ENCODE measurements at regions not wholly inside any gene's neighbourhood (a gene's known extent, or its start where the extent isn't known, plus 50 kb on each side); places are given as distances from the start of the nearest gene placed in this dataset.
"Not testable (repeated sequence)": the region's sequence is repeated elsewhere in the genome, so short reads cannot be mapped to it uniquely, and the experiment has no call there.

DNA sequence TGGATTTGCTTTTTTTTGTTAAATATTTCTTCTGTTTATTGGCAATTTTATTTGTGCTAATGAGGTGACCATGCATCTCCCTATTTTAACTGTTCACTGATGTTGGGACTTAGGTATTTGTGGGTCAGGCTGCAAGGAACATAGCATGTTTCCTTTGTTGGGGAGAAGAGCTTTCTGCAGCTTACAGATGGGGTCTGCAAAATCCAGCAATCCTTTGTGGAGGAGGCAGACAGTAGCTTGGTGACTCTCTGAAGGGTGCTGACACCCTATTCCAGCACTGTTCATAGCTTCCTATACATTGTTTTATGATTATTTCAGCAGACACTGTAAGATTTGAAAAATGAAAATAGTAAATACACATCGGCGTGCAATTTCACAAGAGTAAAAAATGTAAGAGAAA, 491.7 kb downstream of the RAPGEF2 start:
- no peaks in the 10 kb centered on the region for H3K36me3 ChIP-seq (ENCODE audit: control insufficient read depth in 2 of 2, insufficient read depth in 2 of 2, low read length in 2 of 2)
- H3K27ac ChIP-seq (ENCODE audit: low read length) = no peak overlapping the region
- no peaks in the 10 kb centered on the region for H3K4me1 ChIP-seq (ENCODE audit: control insufficient read depth, insufficient read depth, low read length)
- H3K9ac ChIP-seq (ENCODE audit: low read length in 2 of 2) = no peak overlapping the region
- H3K27me3 ChIP-seq (ENCODE audit: control insufficient read depth in 1 of 2, insufficient read depth in 2 of 2, low read length in 2 of 2) = no peaks in the 10 kb centered on the region
- no peak overlapping the region for H3K4me3 ChIP-seq (ENCODE audit: low read length in 2 of 2)
- H3K9me3 ChIP-seq (ENCODE audit: control insufficient read depth in 2 of 2, low read length in 2 of 2) = no peaks in the 10 kb centered on the region

DNA sequence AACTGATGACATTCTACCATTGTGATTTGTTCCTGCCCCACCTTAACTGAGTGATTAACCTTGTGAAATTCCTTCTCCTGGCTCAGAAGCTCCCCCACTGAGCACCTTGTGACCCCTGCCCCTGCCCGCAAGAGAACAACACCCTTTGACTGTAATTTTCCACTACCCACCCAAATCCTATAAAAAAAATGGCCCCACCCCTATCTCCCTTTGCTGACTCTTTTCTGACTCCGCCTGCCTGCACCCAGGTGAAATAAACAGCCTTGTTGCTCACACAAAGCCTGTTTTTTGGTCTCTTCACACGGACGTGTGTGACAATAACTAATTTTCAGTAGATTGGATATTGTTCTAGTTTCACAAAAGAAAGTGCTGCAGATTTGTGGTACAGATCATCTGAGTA, 492.2 kb downstream of the RAPGEF2 start:
- not testable (repeated sequence) for H3K27me3 ChIP-seq (ENCODE audit: control insufficient read depth in 1 of 2, insufficient read depth in 2 of 2, low read length in 2 of 2); H3K9ac ChIP-seq (ENCODE audit: low read length in 2 of 2); H3K4me3 ChIP-seq (ENCODE audit: low read length in 2 of 2); H3K36me3 ChIP-seq (ENCODE audit: control insufficient read depth in 2 of 2, insufficient read depth in 2 of 2, low read length in 2 of 2); H3K4me1 ChIP-seq (ENCODE audit: control insufficient read depth, insufficient read depth, low read length); H3K27ac ChIP-seq (ENCODE audit: low read length); H3K9me3 ChIP-seq (ENCODE audit: control insufficient read depth in 2 of 2, low read length in 2 of 2)

DNA sequence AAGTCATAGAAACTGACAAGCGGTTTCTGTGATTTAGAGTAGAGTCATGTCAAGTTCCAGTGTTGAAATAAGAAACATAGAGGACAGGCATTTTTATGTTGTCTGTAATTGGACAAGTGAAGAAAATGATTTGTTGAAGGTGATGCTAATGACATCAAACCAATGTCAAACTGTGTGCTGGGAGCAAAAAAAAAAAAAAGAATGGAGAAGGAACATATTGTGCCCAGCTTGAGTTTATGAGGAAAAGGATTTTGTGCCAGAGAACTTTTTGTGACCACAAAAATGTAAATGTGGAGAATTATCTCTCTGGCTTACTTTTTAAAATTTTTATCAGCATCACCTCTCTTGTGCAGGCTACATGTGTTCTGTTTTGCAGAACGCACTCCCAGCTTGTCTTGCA, 495.7 kb downstream of the RAPGEF2 start:
- Histone ChIP-seq H3K4me3 (ENCODE audit: low read length in 2 of 2) (no peak overlapping the region), H3K9ac (ENCODE audit: low read length in 2 of 2) (no peak overlapping the region), H3K9me3 (ENCODE audit: control insufficient read depth in 2 of 2, low read length in 2 of 2) (no peaks in the 10 kb centered on the region), H3K36me3 (ENCODE audit: control insufficient read depth in 2 of 2, insufficient read depth in 2 of 2, low read length in 2 of 2) (no peaks in the 10 kb centered on the region), H3K27ac (ENCODE audit: low read length) (no peak overlapping the region), H3K4me1 (ENCODE audit: control insufficient read depth, insufficient read depth, low read length) (no peaks in the 10 kb centered on the region), H3K27me3 (ENCODE audit: control insufficient read depth in 1 of 2, insufficient read depth in 2 of 2, low read length in 2 of 2) (no peaks in the 10 kb centered on the region)

DNA sequence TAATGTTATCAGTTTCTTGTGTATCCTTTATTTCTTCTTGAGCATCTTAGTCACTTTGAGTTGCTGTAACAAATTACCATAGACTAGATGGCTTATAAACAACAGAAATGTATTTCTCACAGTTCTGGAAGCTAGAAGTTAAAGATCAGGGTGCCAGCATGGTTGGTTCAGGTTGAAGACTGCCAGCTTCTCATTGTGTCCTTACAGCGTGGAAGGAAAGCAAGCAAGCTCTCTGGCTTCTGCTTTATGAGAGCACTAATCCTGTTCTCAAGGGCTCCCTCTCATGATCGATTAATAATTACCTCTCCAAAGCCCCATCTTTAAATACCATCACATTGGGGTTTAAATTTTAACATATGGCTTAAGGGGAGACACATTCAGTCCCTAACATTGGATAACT, 497.2 kb downstream of the RAPGEF2 start:
- H3K9me3 ChIP-seq (ENCODE audit: control insufficient read depth in 2 of 2, low read length in 2 of 2) = no peaks in the 10 kb centered on the region
- H3K27me3 ChIP-seq (ENCODE audit: control insufficient read depth in 1 of 2, insufficient read depth in 2 of 2, low read length in 2 of 2) = no peaks in the 10 kb centered on the region
- H3K36me3 ChIP-seq (ENCODE audit: control insufficient read depth in 2 of 2, insufficient read depth in 2 of 2, low read length in 2 of 2) = no peaks in the 10 kb centered on the region
- no peak overlapping the region for H3K27ac ChIP-seq (ENCODE audit: low read length)
- no peak overlapping the region for H3K4me3 ChIP-seq (ENCODE audit: low read length in 2 of 2)
- no peak overlapping the region for H3K9ac ChIP-seq (ENCODE audit: low read length in 2 of 2)
- no peaks in the 10 kb centered on the region for H3K4me1 ChIP-seq (ENCODE audit: control insufficient read depth, insufficient read depth, low read length)

DNA sequence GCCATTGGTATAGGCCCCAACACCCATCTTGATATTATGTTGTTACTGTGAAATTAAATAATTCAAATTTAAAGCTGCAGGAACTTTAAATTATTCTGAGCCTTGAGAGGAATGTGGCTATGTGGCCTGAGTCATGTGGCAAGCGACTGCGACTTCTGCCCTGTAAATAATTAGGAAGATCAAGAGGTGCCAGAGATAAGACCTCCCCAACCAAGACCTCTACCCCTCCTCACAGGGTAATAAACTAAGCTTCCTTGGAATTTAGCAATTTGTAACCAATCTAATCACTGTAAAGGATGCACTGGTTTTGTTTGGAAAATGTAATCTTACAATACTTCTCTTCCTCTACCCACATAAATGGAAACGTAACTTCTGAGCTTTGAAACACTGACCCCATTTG, 501.9 kb downstream of the RAPGEF2 start:
- H3K27ac ChIP-seq (ENCODE audit: low read length) = no peak overlapping the region
- no peaks in the 10 kb centered on the region for H3K27me3 ChIP-seq (ENCODE audit: control insufficient read depth in 1 of 2, insufficient read depth in 2 of 2, low read length in 2 of 2)
- no peak overlapping the region for H3K9ac ChIP-seq (ENCODE audit: low read length in 2 of 2)
- no peaks in the 10 kb centered on the region for H3K36me3 ChIP-seq (ENCODE audit: control insufficient read depth in 2 of 2, insufficient read depth in 2 of 2, low read length in 2 of 2)
- no peaks in the 10 kb centered on the region for H3K9me3 ChIP-seq (ENCODE audit: control insufficient read depth in 2 of 2, low read length in 2 of 2)
- H3K4me3 ChIP-seq (ENCODE audit: low read length in 2 of 2) = no peak overlapping the region
- no peaks in the 10 kb centered on the region for H3K4me1 ChIP-seq (ENCODE audit: control insufficient read depth, insufficient read depth, low read length)

DNA sequence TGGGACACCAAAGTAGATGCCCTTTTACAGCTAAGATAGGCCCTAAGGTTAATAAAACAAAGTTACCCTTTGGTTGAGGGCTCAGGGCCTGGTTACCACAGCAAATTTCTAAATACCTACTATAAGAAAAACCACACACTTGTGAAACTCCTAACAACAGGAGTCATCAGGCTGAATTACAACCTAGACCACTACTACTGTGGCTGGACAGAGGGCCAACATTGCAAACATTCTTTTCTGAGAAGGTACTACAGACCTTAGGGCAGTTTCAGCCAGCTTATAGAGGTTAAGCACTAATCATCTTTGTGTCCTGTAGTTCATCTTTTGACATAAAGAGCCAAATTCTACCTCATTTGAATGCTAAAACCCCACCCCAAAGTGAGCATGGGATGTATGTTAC, 504.0 kb downstream of the RAPGEF2 start:
- no peak overlapping the region for H3K27ac ChIP-seq (ENCODE audit: low read length)
- no peak overlapping the region for H3K9ac ChIP-seq (ENCODE audit: low read length in 2 of 2)
- no peaks in the 10 kb centered on the region for H3K9me3 ChIP-seq (ENCODE audit: control insufficient read depth in 2 of 2, low read length in 2 of 2)
- no peaks in the 10 kb centered on the region for H3K27me3 ChIP-seq (ENCODE audit: control insufficient read depth in 1 of 2, insufficient read depth in 2 of 2, low read length in 2 of 2)
- H3K4me1 ChIP-seq (ENCODE audit: control insufficient read depth, insufficient read depth, low read length) = no peaks in the 10 kb centered on the region
- no peak overlapping the region for H3K4me3 ChIP-seq (ENCODE audit: low read length in 2 of 2)
- H3K36me3 ChIP-seq (ENCODE audit: control insufficient read depth in 2 of 2, insufficient read depth in 2 of 2, low read length in 2 of 2) = no peaks in the 10 kb centered on the region

DNA sequence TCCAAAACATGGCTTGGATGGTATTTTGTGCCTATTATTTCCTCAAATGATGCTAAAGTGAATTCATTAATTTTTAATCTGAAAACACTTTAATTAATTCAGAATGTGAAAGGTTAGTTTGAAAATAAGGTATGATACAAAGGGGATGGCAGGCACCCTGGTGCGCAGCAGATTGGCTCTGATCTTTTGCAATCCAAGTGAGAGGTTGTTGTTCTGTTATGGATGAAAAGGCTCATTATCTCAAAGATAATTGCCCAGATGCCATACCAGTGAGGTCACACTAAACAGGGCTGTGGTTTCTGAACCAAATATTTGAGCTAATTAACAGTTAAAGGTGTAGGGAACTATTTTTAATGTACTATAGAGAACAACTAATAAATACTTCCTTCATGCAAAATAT, 504.9 kb downstream of the RAPGEF2 start:
- Histone ChIP-seq H3K36me3 (ENCODE audit: control insufficient read depth in 2 of 2, insufficient read depth in 2 of 2, low read length in 2 of 2) (no peaks in the 10 kb centered on the region), H3K4me1 (ENCODE audit: control insufficient read depth, insufficient read depth, low read length) (no peaks in the 10 kb centered on the region), H3K9me3 (ENCODE audit: control insufficient read depth in 2 of 2, low read length in 2 of 2) (no peaks in the 10 kb centered on the region), H3K27ac (ENCODE audit: low read length) (no peak overlapping the region), H3K4me3 (ENCODE audit: low read length in 2 of 2) (no peak overlapping the region), H3K9ac (ENCODE audit: low read length in 2 of 2) (no peak overlapping the region), H3K27me3 (ENCODE audit: control insufficient read depth in 1 of 2, insufficient read depth in 2 of 2, low read length in 2 of 2) (no peaks in the 10 kb centered on the region)

DNA sequence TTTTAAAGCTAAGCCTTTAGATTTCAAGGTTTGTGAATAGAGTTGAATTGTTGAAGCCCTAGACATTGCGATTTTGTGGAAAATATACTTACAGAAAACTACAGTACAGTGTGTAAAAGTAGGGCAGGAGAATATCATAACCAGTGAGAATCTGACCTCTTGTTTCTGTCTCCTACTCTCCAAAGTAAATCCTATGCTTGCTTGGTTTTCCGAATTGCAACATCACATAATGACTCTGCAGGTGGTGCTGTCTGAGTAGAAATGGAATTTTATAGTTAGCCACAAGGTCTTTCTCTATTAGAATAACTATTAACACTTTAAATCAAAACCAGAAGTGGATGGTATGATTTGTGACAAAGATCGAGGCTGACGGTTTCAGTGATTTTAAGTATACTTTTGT, 505.6 kb downstream of the RAPGEF2 start:
- no peaks in the 10 kb centered on the region for H3K27me3 ChIP-seq (ENCODE audit: control insufficient read depth in 1 of 2, insufficient read depth in 2 of 2, low read length in 2 of 2)
- no peaks in the 10 kb centered on the region for H3K9me3 ChIP-seq (ENCODE audit: control insufficient read depth in 2 of 2, low read length in 2 of 2)
- no peak overlapping the region for H3K27ac ChIP-seq (ENCODE audit: low read length)
- H3K36me3 ChIP-seq (ENCODE audit: control insufficient read depth in 2 of 2, insufficient read depth in 2 of 2, low read length in 2 of 2) = no peaks in the 10 kb centered on the region
- no peak overlapping the region for H3K9ac ChIP-seq (ENCODE audit: low read length in 2 of 2)
- H3K4me1 ChIP-seq (ENCODE audit: control insufficient read depth, insufficient read depth, low read length) = no peaks in the 10 kb centered on the region
- H3K4me3 ChIP-seq (ENCODE audit: low read length in 2 of 2) = no peak overlapping the region

DNA sequence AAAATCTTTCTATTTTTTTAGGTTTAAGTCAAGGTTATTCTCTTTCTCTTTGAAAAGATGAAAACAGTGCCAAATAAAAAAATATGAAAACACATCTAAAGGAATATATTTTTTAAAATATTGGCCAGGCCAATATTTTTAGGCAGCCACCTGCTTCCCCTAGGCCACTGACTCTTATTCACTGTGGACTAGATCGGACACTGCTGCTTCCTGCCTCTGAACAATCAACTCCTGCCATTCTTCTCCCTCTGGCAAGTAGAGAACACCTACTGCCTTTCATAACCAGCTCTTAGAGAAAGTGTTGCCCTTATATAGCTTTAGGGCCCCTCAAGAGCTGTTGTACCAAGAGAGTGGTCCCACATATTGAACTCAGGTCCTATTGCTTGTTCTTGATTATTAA, 529.2 kb downstream of the RAPGEF2 start:
- H3K4me3 ChIP-seq (ENCODE audit: low read length in 2 of 2) = no peak overlapping the region
- H3K27ac ChIP-seq (ENCODE audit: low read length) = no peak overlapping the region
- no peaks in the 10 kb centered on the region for H3K36me3 ChIP-seq (ENCODE audit: control insufficient read depth in 2 of 2, insufficient read depth in 2 of 2, low read length in 2 of 2)
- H3K27me3 ChIP-seq (ENCODE audit: control insufficient read depth in 1 of 2, insufficient read depth in 2 of 2, low read length in 2 of 2) = no peaks in the 10 kb centered on the region
- H3K4me1 ChIP-seq (ENCODE audit: control insufficient read depth, insufficient read depth, low read length) = no peaks in the 10 kb centered on the region
- no peaks in the 10 kb centered on the region for H3K9me3 ChIP-seq (ENCODE audit: control insufficient read depth in 2 of 2, low read length in 2 of 2)
- H3K9ac ChIP-seq (ENCODE audit: low read length in 2 of 2) = no peak overlapping the region

DNA sequence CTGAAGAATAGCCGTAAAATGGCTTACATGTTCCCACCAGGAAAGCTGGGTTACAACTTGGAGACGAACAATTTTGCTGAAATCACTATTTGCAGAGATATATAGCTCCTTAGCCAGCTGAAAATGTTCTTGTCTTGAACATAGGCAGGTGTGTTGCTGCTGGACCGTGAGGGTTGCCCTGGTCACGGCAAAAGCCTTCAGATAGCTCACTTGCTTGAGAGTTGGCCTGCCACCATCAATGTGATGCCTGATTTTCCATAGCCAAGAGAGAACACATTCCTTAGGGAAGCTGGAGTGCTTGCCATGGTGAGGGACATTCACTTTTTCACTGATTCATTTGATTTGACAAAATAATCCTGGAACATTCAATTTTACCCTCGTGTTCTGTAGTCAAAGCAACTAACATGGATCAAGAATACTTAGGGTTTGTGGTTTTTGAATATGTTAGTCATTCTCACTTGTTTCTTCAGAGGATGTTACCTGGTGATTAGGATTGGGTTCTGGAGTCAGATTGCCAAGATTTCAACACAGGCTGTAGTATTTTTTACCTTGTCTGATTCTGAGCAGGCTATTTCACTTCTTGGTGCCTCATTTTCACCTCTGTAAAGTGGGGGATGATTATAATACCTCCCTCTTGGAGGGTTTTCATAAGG, 536.9 kb downstream of the RAPGEF2 start:
- no peak overlapping the region for H3K9ac ChIP-seq (ENCODE audit: low read length in 2 of 2)
- H3K27ac ChIP-seq (ENCODE audit: low read length) = no peak overlapping the region
- H3K36me3 ChIP-seq (ENCODE audit: control insufficient read depth in 2 of 2, insufficient read depth in 2 of 2, low read length in 2 of 2) = no peaks in the 10 kb centered on the region
- no peaks in the 10 kb centered on the region for H3K9me3 ChIP-seq (ENCODE audit: control insufficient read depth in 2 of 2, low read length in 2 of 2)
- no peak overlapping the region for H3K4me3 ChIP-seq (ENCODE audit: low read length in 2 of 2)
- no peaks in the 10 kb centered on the region for H3K27me3 ChIP-seq (ENCODE audit: control insufficient read depth in 1 of 2, insufficient read depth in 2 of 2, low read length in 2 of 2)
- H3K4me1 ChIP-seq (ENCODE audit: control insufficient read depth, insufficient read depth, low read length) = no peaks in the 10 kb centered on the region

DNA sequence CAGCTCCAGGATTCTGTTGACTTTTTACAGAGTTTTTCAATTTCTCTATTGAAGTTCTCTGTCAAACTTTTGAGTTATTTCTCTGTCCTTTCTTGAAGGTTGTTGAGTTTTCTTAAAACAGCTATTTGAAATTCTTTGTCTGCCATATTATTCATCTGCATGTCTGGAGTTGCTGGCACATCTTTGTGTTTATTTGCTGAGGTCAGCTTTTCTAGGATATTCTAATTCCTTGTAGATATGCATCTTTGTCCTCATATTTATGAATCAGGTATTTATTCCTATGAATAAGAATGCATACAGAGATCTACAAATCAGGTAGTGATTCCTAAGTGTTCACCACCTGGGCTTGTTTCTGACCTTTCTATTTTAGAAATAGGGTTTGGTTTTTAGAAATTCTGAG, 546.4 kb downstream of the RAPGEF2 start:
- Histone ChIP-seq H3K9ac (ENCODE audit: low read length in 2 of 2) (no peak overlapping the region), H3K27me3 (ENCODE audit: control insufficient read depth in 1 of 2, insufficient read depth in 2 of 2, low read length in 2 of 2) (no peaks in the 10 kb centered on the region), H3K9me3 (ENCODE audit: control insufficient read depth in 2 of 2, low read length in 2 of 2) (peaks cover 3 to 6% of the 10 kb centered on the region in 2 donors), H3K4me1 (ENCODE audit: control insufficient read depth, insufficient read depth, low read length) (no peaks in the 10 kb centered on the region), H3K4me3 (ENCODE audit: low read length in 2 of 2) (no peak overlapping the region), H3K36me3 (ENCODE audit: control insufficient read depth in 2 of 2, insufficient read depth in 2 of 2, low read length in 2 of 2) (no peaks in the 10 kb centered on the region), H3K27ac (ENCODE audit: low read length) (no peak overlapping the region)
